ENCODE measurements at regions not wholly inside any gene's neighbourhood (a gene's known extent, or its start where the extent isn't known, plus 50 kb on each side); places are given as distances from the start of the nearest gene placed in this dataset.

DNA sequence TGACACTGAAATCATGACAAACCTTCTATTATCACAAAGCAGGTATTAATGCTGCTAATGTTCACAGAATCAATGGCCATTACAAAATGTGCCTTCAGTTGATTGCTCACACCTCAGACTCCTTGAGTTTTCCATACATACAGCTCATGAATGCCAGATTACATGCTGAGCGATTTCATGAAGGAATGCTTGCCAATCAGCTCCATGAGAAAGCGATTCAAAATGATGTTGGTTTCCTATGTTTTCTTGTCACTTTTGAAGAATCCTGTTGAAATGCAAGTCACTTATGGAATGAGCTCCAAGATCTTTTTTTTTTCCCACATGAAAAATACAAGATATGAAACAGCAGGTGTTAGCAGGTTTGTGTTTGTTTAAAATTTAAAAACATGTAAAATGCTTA, 68.0 kb upstream of the GPCPD1 start:
- TF ChIP-seq TAF1 (IDR thresholded peaks at IDR 0.05; ENCODE audit: borderline replicate concordance, insufficient read depth, low read length) (no peak), POLR2AphosphoS5 (IDR thresholded peaks at IDR 0.05; ENCODE audit: low read depth, low read length) (no peak)

Data from PFSK-1 (cell line).